HG02763 (cell line): ENCODE measurements at regions not wholly inside any gene's neighbourhood (a gene's known extent, or its start where the extent isn't known, plus 50 kb on each side); places are given as distances from the start of the nearest gene placed in this dataset.
"Not testable (repeated sequence)": the region's sequence is repeated elsewhere in the genome, so short reads cannot be mapped to it uniquely, and the experiment has no call there.

Experiments
- ATAC-seq: cut with Tn5 transposase; IDR thresholded peaks from one replicate; pipeline ENCODE4 v1.9.1; 2021; ENCODE audit warnings: mild to moderate bottlenecking, moderate library complexity; ENCODE audit not compliant: unreplicated experiment

DNA sequence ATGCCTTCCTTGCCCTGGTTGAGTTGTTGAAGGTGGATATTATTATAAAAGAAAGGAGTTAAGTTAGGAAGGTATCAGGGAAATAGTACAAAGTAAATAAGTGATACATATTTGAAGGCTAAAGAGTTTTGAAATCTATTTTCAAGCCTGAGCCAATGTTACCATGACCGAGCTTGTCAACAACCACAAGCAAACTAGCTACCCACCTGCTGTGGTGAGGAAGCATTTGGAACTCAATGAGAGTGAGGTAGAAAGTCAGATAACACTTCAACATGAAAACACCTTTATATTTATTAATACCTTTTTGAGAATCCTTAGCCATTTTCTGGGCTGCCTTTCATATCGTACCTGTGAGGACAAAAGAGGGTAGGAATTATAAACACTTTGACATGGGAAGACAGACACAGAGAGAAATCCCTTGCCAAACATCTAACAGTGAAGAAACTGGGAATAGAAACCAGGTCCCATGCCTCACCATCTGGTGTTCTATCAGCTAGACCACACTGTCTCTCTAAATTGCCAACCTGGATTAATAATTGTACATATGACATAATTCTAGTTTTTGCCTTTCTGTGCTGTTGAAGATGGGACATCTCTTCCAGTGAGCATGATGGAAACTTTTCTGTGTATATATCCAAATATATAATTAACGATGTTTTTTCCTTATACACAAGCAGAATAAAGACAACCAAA, 606.4 kb upstream of the NR3C2 start:
- ATAC-seq, result no peak

GRCh38 chr4:149047368-149047767, 605.2 kb upstream of the NR3C2 start:
- ATAC-seq, result no peak

- no peak for ATAC-seq
Measured at GRCh38 chr4:149045731-149046130, 603.5 kb upstream of the NR3C2 start.

DNA sequence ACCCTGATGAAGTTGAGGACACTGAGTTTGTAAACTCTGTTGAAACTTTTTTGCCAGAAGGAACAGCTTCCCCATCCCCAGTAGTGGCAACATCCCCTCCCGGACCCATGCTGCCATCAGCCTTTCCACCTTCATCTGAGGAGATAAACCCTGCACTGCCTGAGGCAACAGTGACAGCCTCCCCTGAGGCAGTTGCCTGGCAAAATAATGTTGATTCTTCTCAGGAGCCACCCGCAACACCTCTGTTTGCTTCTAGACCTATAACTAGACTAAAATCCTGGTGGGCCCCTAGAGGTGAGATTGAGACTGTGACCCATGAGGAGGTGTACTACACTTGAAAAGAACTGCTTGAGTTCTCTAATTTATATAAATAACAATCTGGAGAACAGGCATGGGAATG, 597.6 kb upstream of the NR3C2 start:
- ATAC-seq, result not testable (repeated sequence)

DNA sequence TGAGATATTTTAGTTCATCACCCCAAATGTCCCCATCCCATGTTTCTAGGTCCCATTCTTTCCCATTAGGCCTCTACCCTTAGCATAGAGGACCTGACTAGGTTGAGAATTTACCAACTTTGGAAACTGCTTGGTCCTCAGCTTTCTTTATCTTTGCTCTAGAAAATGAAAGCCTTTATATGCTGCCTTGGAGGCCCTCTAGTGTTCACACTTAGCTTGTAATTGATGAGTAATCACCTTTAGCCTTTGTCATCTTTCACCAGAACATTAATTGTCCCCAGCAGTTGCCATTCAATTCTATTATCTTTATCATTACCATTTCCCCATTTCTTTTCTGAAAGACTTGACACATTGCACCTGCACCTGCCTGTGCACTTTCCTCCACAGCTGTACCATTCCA, 589.2 kb upstream of the NR3C2 start:
- no peak for ATAC-seq

GRCh38 chr4:149029056-149029651, 586.9 kb upstream of the NR3C2 start:
- ATAC-seq, result no peak

DNA sequence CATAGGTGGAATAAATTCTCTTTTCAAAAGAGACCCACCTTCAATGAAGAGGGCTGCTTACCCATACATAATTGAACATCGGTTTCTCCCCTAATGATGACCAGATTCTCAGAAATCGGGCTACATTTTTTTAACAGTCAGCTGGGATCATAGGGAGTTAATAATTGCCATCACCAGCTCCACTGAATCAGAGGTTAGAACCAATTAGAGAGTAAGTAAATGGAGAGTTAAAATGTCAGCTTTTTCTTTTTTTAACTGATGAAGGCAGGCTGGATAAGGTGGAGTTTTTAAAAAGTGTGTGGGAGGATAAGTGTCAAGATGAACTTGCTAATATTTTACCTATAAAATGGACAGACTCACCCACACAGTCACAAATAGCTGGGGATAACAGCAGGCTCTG, 584.5 kb upstream of the NR3C2 start:
- ATAC-seq, result no peak

DNA sequence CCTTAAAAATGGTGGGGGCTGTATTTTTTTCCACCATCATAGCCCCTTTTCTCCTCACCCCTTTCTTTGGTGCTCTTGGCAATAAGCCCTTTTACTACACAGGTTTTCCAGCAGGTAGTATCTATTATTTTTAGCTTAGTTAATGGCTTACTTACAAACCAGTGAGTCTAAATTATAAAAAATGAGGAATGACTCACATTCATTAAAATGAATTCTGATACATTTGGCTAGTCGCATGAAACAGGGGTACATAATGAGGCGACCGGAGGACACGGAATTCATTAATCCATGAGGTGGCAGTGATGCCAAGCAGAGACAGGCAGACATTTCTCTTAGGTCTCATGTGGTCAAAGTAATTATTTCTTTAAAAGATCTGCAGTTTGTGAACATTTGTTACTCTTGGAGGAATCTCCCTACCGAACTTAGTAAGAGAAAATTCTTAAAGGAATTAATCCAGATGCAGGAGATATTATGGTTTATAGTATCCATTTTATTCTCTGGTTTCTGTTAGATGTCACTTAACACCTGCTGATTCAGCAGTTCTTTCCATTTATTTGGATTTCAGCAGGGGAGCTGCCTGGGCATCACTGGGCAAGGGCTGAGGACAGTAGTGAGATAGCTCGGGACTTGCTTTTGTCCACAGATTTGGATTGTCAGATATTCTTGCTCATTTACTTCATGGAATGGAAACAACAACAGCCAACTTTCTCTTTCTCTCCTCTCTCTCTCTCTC, 575.0 kb upstream of the NR3C2 start:
- ATAC-seq, result no peak

- ATAC-seq, result no peak
Measured at GRCh38 chr4:149009223-149009622, 567.0 kb upstream of the NR3C2 start.

GRCh38 chr4:149008415-149009025, 566.3 kb upstream of the NR3C2 start:
- no peak for ATAC-seq

- ATAC-seq, result no peak
Measured at GRCh38 chr4:149005191-149005590, 563.0 kb upstream of the NR3C2 start.

- no peak for ATAC-seq
Measured at GRCh38 chr4:148999924-149000323, 557.7 kb upstream of the NR3C2 start.

DNA sequence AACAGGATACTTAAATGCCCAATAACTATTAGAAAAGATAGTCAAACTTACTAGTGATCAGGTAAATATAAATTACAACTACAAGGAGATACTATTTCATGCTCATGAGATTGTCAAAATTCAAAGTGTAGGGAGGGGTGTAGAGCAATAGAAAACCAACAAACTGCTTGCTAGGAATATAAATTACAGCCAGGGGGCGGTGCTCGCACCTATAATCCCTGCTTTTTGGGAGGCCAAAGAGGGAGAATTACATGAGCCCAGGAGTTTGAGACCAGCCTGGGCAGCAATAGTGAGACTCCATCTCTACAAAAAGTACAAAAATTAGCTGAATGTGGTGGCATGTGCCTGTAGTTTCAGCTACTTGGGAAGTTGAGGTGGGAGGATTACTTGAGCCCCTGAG, 556.5 kb upstream of the NR3C2 start:
- ATAC-seq, result no peak

DNA sequence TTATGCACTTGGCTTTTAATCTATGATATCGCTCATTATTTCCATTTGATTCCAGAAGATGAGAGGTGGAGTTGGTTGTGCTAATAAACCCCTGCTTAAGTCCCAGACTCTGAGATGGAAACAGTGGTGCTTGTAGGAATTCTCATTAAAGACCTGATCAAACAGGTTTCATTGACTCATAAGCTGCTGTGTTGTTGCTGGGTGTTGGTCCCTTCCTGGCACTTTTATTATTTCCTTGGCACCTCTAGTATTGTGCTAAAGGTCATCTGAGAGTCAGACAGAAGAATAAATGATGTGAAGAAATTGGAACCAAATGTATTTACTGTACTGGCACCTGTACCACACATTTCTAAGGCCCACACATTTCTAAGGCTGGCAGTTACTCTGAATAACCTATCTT, 544.7 kb upstream of the NR3C2 start:
- no peak for ATAC-seq

DNA sequence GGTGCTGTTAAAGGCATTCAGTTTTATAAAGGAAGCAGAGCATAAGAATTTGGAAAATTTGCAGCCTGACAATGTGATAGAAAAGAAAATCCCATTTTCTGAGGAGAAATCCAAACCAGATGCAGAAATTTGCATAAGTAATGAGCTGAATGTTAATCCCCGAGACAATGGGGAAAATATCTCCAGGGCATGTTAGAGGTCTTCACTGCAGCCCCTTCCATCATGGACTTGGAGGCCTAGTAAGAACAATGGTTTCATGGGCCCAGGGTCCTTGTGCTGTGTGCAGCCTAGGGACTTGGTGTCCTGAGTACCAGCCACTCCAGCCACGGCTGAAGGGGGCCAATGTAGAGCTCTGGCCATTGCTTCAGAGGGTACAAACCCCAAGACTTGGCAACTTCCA, 542.7 kb upstream of the NR3C2 start:
- no peak for ATAC-seq

- no peak for ATAC-seq
Measured at GRCh38 chr4:148982200-148982599, 540.0 kb upstream of the NR3C2 start.

GRCh38 chr4:148980782-148981480, 538.7 kb upstream of the NR3C2 start:
- ATAC-seq, result no peak

DNA sequence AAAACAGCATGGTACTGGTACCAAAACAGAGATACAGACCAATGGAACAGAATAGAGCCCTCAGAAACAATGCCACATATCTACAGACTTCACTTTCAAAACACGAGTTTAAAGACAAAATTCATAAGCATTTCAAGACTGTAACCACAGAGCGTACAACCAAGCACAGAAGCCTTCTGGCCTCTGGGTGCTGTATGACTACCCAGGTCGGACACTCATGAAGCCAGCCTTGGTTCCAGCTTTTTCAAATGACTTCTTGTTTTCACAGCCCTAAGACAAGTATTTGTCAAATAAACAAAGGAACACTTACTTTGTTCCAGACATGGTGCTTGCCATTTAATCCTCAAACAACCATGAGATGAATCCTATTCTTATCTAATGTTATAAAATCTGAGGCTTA, 536.1 kb upstream of the NR3C2 start:
- no peak for ATAC-seq

- no peak for ATAC-seq
Measured at GRCh38 chr4:148975464-148975863, 533.2 kb upstream of the NR3C2 start.

DNA sequence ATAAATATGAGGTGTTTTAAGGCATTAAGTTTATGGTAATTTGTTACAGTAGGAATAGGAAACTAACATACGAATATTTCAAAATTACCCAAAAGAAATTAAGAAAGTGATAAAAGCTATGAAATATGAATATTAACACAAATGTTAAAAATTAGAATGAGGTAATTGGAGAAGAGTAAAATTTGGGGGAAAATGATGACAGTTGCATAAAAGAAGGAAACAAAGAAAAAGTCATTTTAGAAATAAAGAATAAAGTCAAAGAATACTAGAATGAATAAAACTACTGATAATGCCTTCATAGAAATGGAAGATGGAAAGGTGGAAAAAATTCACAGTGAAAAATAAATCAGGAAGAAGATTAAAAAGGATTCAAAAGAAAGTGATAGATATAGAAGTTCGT, 522.9 kb upstream of the NR3C2 start:
- no peak for ATAC-seq

GRCh38 chr4:148964456-148964855, 522.2 kb upstream of the NR3C2 start:
- ATAC-seq, result no peak
